Stimulated activated naive B cell treated with anti-CD40 and anti-IgM and Interleukin-4, amounts not matched to agents 10 μg/mL and 1 μg/mL and 100 μg/mL, for 72 hours (primary cell): ENCODE measurements at regions not wholly inside any gene's neighbourhood (a gene's known extent, or its start where the extent isn't known, plus 50 kb on each side); places are given as distances from the start of the nearest gene placed in this dataset.
"Not testable (repeated sequence)": the region's sequence is repeated elsewhere in the genome, so short reads cannot be mapped to it uniquely, and the experiment has no call there.

ENCODE experiments used
- ATAC-seq, 2 donors: fragments of 150-1000 bp; cut with Tn5 transposase; replicated peaks; 2 replicates each; pipeline ENCODE4 v1.10.0; 2021; ENCODE audit warnings: moderate library complexity in 1 of 2
- DNase-seq: peaks from one replicate; pipeline ENCODE4 v3.0.0; 2021
- H3K27ac Mint-ChIP-seq: one replicate; pipeline ENCODE4 v1.8.0; 2022; ENCODE audit warnings: mild to moderate bottlenecking, mixed read lengths
- H3K27me3 Mint-ChIP-seq, 2 donors: one replicate each; pipeline ENCODE4 v1.8.0; 2022; ENCODE audit warnings: mixed read lengths in 2 of 2
- H3K36me3 Mint-ChIP-seq, 2 donors: one replicate each; pipeline ENCODE4 v1.8.0; 2022; ENCODE audit warnings: mixed read lengths in 2 of 2, mild to moderate bottlenecking in 1 of 2
- H3K4me1 Mint-ChIP-seq, 2 donors: one replicate each; pipeline ENCODE4 v1.8.0; 2022; ENCODE audit warnings: mixed read lengths in 2 of 2, mild to moderate bottlenecking in 1 of 2
- H3K4me3 Mint-ChIP-seq, 2 donors: one replicate each; pipeline ENCODE4 v1.8.0; 2022; ENCODE audit warnings: mild to moderate bottlenecking in 2 of 2, mixed read lengths in 2 of 2, moderate library complexity in 1 of 2
- H3K9me3 Mint-ChIP-seq, 2 donors: one replicate each; pipeline ENCODE4 v1.8.0; 2022; ENCODE audit warnings: mixed read lengths in 2 of 2, mild to moderate bottlenecking in 1 of 2

- Mint-ChIP-seq H3K27ac (no peak overlapping the region), H3K4me1 (no peaks in the 10 kb centered on the region), H3K4me3 (no peak overlapping the region), H3K36me3 (no peaks in the 10 kb centered on the region), H3K9me3 (peaks cover 5 to 11% of the 10 kb centered on the region in 2 donors), H3K27me3 (no peaks in the 10 kb centered on the region)
- ATAC-seq, result no peak
- DNase-seq, result no peak
Observed at GRCh38 chr4:107492566-107492965, 227.5 kb downstream of the PAPSS1 start.

- Mint-ChIP-seq H3K27ac (no peak overlapping the region), H3K4me1 (no peaks in the 10 kb centered on the region), H3K36me3 (no peaks in the 10 kb centered on the region), H3K9me3 (peaks cover 7 to 8% of the 10 kb centered on the region in 2 donors), H3K27me3 (no peaks in the 10 kb centered on the region), H3K4me3 (no peak overlapping the region)
- ATAC-seq (no peak), DNase-seq (no peak)
Observed at GRCh38 chr4:107490116-107490515, 229.9 kb downstream of the PAPSS1 start.

GRCh38 chr4:107483621-107484020, 236.4 kb downstream of the PAPSS1 start:
- not testable (repeated sequence) for H3K4me1 Mint-ChIP-seq, H3K36me3 Mint-ChIP-seq, H3K4me3 Mint-ChIP-seq, H3K27ac Mint-ChIP-seq, H3K27me3 Mint-ChIP-seq, ATAC-seq, DNase-seq
- peaks cover 13 to 25% of the 10 kb centered on the region in 2 donors for H3K9me3 Mint-ChIP-seq

GRCh38 chr4:107482546-107482945, 237.5 kb downstream of the PAPSS1 start:
- H3K36me3 Mint-ChIP-seq, result no peaks in the 10 kb centered on the region
- no peaks in the 10 kb centered on the region for H3K4me1 Mint-ChIP-seq
- peaks cover 13 to 23% of the 10 kb centered on the region in 2 donors for H3K9me3 Mint-ChIP-seq
- H3K27ac Mint-ChIP-seq, result no peak overlapping the region
- DNase-seq (no peak), ATAC-seq (no peak)
- no peak overlapping the region for H3K4me3 Mint-ChIP-seq
- no peaks in the 10 kb centered on the region for H3K27me3 Mint-ChIP-seq

GRCh38 chr4:107478327-107478980, 241.6 kb downstream of the PAPSS1 start:
- no peak for DNase-seq
- H3K9me3 Mint-ChIP-seq, result peaks cover 11 to 13% of the 10 kb centered on the region in 2 donors
- no peaks in the 10 kb centered on the region for H3K36me3 Mint-ChIP-seq
- H3K4me3 Mint-ChIP-seq, result no peak overlapping the region
- no peaks in the 10 kb centered on the region for H3K4me1 Mint-ChIP-seq
- H3K27me3 Mint-ChIP-seq, result no peaks in the 10 kb centered on the region
- no peak overlapping the region for H3K27ac Mint-ChIP-seq
- no peak for ATAC-seq

GRCh38 chr4:107473126-107473525, 246.9 kb downstream of the PAPSS1 start:
- H3K9me3 Mint-ChIP-seq, result no peaks in the 10 kb centered on the region
- no peak overlapping the region for H3K4me3 Mint-ChIP-seq
- DNase-seq (no peak), ATAC-seq (no peak)
- no peaks in the 10 kb centered on the region for H3K36me3 Mint-ChIP-seq
- H3K27me3 Mint-ChIP-seq, result no peaks in the 10 kb centered on the region
- no peak overlapping the region for H3K27ac Mint-ChIP-seq
- no peaks in the 10 kb centered on the region for H3K4me1 Mint-ChIP-seq

- Mint-ChIP-seq H3K4me1 (no peaks in the 10 kb centered on the region), H3K36me3 (no peaks in the 10 kb centered on the region), H3K27ac (no peak overlapping the region), H3K27me3 (no peaks in the 10 kb centered on the region), H3K4me3 (no peak overlapping the region), H3K9me3 (no peaks in the 10 kb centered on the region)
- ATAC-seq, result no peak
- DNase-seq, result no peak
Observed at GRCh38 chr4:107472265-107472948, 247.6 kb downstream of the PAPSS1 start.

GRCh38 chr4:107470173-107470572, 249.9 kb downstream of the PAPSS1 start:
- H3K27ac Mint-ChIP-seq, result no peak overlapping the region
- H3K4me3 Mint-ChIP-seq, result no peak overlapping the region
- no peaks in the 10 kb centered on the region for H3K4me1 Mint-ChIP-seq
- DNase-seq (no peak), ATAC-seq (no peak)
- no peaks in the 10 kb centered on the region for H3K36me3 Mint-ChIP-seq
- no peaks in the 10 kb centered on the region for H3K9me3 Mint-ChIP-seq
- H3K27me3 Mint-ChIP-seq, result no peaks in the 10 kb centered on the region

GRCh38 chr4:107468812-107469211, 251.2 kb downstream of the PAPSS1 start:
- H3K36me3 Mint-ChIP-seq, result no peaks in the 10 kb centered on the region
- DNase-seq (no peak), ATAC-seq (no peak)
- H3K27ac Mint-ChIP-seq, result no peak overlapping the region
- H3K4me1 Mint-ChIP-seq, result no peaks in the 10 kb centered on the region
- H3K4me3 Mint-ChIP-seq, result no peak overlapping the region
- no peaks in the 10 kb centered on the region for H3K9me3 Mint-ChIP-seq
- H3K27me3 Mint-ChIP-seq, result no peaks in the 10 kb centered on the region

- no peaks in the 10 kb centered on the region for H3K36me3 Mint-ChIP-seq
- ATAC-seq (no peak), DNase-seq (no peak)
- H3K27ac Mint-ChIP-seq, result no peak overlapping the region
- no peaks in the 10 kb centered on the region for H3K9me3 Mint-ChIP-seq
- H3K4me1 Mint-ChIP-seq, result no peaks in the 10 kb centered on the region
- H3K27me3 Mint-ChIP-seq, result no peaks in the 10 kb centered on the region
- H3K4me3 Mint-ChIP-seq, result no peak overlapping the region
Observed at GRCh38 chr4:107468156-107468555, 251.9 kb downstream of the PAPSS1 start.

- no peak for DNase-seq
- Mint-ChIP-seq H3K36me3 (no peaks in the 10 kb centered on the region), H3K9me3 (no peaks in the 10 kb centered on the region), H3K4me1 (no peaks in the 10 kb centered on the region), H3K27me3 (no peaks in the 10 kb centered on the region), H3K27ac (no peak overlapping the region), H3K4me3 (no peak overlapping the region)
- no peak for ATAC-seq
Observed at GRCh38 chr4:107467461-107467860, 252.6 kb downstream of the PAPSS1 start.

GRCh38 chr4:107458194-107458593, 261.8 kb downstream of the PAPSS1 start:
- peaks cover 0 to 5% of the 10 kb centered on the region in 2 donors for H3K27me3 Mint-ChIP-seq
- H3K9me3 Mint-ChIP-seq, result peaks cover 9 to 14% of the 10 kb centered on the region in 2 donors
- no peak for ATAC-seq
- no peak overlapping the region for H3K27ac Mint-ChIP-seq
- no peaks in the 10 kb centered on the region for H3K36me3 Mint-ChIP-seq
- H3K4me3 Mint-ChIP-seq, result no peak overlapping the region
- no peak for DNase-seq
- no peaks in the 10 kb centered on the region for H3K4me1 Mint-ChIP-seq

GRCh38 chr4:107453987-107454386, 266.0 kb downstream of the PAPSS1 start:
- no peak overlapping the region for H3K4me3 Mint-ChIP-seq
- no peaks in the 10 kb centered on the region for H3K27me3 Mint-ChIP-seq
- no peak overlapping the region for H3K27ac Mint-ChIP-seq
- H3K36me3 Mint-ChIP-seq, result no peaks in the 10 kb centered on the region
- no peak for DNase-seq
- no peaks in the 10 kb centered on the region for H3K4me1 Mint-ChIP-seq
- no peaks in the 10 kb centered on the region for H3K9me3 Mint-ChIP-seq
- ATAC-seq, result no peak

- Mint-ChIP-seq H3K4me3 (no peak overlapping the region), H3K36me3 (no peaks in the 10 kb centered on the region), H3K9me3 (no peaks in the 10 kb centered on the region), H3K27me3 (no peaks in the 10 kb centered on the region), H3K4me1 (no peaks in the 10 kb centered on the region), H3K27ac (no peak overlapping the region)
- no peak for ATAC-seq
- DNase-seq, result no peak
Observed at GRCh38 chr4:107452717-107453630, 267.1 kb downstream of the PAPSS1 start.
